WERI-Rb-1 (cell line): ENCODE measurements at regions not wholly inside any gene's neighbourhood (a gene's known extent, or its start where the extent isn't known, plus 50 kb on each side); places are given as distances from the start of the nearest gene placed in this dataset.

Experiments
- DNase-seq: peaks from one replicate; pipeline ENCODE4 v3.0.0-alpha.2; 2020
- H3K27ac ChIP-seq: fragments of 250-450 bp; sonication (Bioruptor Pico); 2 replicates; pipeline ENCODE4 v1.5.1; 2020; ENCODE audit warnings: mild to moderate bottlenecking, moderate library complexity
- H3K27me3 ChIP-seq: fragments of 250-450 bp; sonication (Bioruptor Pico); 2 replicates; pipeline ENCODE4 v1.5.1; 2021; ENCODE audit warnings: mild to moderate bottlenecking, low read depth, moderate library complexity; ENCODE audit not compliant: insufficient read depth, severe bottlenecking
- H3K36me3 ChIP-seq: fragments of 250-450 bp; sonication (Bioruptor Pico); 2 replicates; pipeline ENCODE4 v1.5.1; 2020; ENCODE audit warnings: mild to moderate bottlenecking, moderate library complexity
- H3K4me3 ChIP-seq: 2 replicates; pipeline ENCODE4 v1.5.1; 2011; ENCODE audit warnings: low read depth, mild to moderate bottlenecking, control low read depth, low read length
- H3K9me3 ChIP-seq: fragments of 250-450 bp; sonication (Bioruptor Pico); 2 replicates; pipeline ENCODE4 v1.5.1; 2021; ENCODE audit warnings: mild to moderate bottlenecking, moderate library complexity; ENCODE audit not compliant: severe bottlenecking
- TF ChIP-seq, protein P1 (sequence below): IDR thresholded peaks from 2 replicates; pipeline ENCODE4 v1.5.1; 2011; ENCODE audit warnings: low read depth, mild to moderate bottlenecking, control low read depth, inconsistent platforms, low read length

DNA sequence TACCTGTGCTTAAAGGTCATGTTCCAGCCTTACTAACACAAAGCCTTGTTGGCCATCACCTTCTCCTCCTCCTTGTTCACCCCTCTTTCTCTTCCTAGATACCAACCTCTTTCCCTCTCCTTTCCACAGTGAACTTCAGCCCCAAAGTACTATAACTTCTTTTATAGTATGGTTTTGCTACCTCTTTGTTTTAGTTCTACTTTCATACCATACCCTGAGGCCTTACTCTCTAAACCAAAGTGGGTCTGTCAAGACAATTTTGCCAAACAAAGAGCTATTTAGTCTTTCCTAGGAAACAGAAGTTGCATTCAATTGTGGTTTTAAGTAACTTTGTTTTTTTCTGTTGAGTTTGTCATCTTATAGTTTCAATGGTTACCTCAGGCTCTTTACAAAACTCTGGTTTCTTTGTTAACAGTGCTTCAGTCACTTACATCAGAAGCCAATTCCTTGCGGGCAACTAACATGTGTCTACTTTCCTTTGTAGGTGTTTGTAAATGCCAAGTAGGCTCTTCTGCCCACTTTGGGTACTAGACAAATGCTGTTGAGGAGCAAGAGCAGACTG, 623.9 kb upstream of the PKN2 start:
- TF ChIP-seq, protein P1, sequence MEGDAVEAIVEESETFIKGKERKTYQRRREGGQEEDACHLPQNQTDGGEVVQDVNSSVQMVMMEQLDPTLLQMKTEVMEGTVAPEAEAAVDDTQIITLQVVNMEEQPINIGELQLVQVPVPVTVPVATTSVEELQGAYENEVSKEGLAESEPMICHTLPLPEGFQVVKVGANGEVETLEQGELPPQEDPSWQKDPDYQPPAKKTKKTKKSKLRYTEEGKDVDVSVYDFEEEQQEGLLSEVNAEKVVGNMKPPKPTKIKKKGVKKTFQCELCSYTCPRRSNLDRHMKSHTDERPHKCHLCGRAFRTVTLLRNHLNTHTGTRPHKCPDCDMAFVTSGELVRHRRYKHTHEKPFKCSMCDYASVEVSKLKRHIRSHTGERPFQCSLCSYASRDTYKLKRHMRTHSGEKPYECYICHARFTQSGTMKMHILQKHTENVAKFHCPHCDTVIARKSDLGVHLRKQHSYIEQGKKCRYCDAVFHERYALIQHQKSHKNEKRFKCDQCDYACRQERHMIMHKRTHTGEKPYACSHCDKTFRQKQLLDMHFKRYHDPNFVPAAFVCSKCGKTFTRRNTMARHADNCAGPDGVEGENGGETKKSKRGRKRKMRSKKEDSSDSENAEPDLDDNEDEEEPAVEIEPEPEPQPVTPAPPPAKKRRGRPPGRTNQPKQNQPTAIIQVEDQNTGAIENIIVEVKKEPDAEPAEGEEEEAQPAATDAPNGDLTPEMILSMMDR = no peak
- Histone ChIP-seq H3K27ac (no peak overlapping the region), H3K9me3 (no peaks in the 10 kb centered on the region), H3K27me3 (no peaks in the 10 kb centered on the region), H3K36me3 (no peaks in the 10 kb centered on the region), H3K4me3 (no peak overlapping the region)
- DNase-seq = no peak

DNA sequence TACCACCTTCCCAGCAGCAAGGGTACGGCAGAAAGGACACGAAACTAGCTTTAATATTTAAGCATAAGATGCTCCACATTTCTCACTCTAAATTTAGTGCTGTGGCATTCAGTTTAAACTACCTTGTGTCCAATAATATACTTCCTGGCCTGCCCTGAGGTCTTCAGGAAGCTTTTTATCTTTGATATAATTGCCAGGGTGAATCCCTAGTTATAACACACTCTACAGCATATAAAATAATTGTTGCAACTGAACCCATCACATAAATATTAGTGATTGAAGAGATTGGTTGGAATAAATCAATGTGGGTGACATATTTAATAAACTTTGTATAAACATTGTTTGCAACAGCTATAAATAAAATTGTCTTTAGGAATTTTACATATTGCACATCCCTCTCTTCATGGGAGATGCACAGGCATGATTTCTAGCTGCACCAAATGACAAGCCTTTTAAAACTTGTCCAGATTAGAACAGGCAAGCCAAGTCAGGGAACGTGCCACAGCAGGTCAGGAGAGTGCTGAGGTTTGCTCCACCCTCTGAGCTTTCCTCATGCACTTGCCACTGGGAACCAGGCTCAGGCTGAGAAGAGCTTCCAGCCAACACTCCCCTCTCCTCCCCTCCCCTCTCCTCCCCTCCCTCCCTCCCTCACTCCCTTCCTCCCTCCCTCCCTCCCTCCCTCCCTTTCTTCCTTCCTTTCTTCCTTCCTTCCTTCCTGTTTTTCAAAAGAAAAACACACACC, 623.2 kb upstream of the PKN2 start:
- TF ChIP-seq, protein P1 = no peak
- Histone ChIP-seq H3K27ac (no peak overlapping the region), H3K9me3 (no peaks in the 10 kb centered on the region), H3K4me3 (no peak overlapping the region), H3K36me3 (no peaks in the 10 kb centered on the region), H3K27me3 (no peaks in the 10 kb centered on the region)
- peak; percentile 65 for DNase-seq

DNA sequence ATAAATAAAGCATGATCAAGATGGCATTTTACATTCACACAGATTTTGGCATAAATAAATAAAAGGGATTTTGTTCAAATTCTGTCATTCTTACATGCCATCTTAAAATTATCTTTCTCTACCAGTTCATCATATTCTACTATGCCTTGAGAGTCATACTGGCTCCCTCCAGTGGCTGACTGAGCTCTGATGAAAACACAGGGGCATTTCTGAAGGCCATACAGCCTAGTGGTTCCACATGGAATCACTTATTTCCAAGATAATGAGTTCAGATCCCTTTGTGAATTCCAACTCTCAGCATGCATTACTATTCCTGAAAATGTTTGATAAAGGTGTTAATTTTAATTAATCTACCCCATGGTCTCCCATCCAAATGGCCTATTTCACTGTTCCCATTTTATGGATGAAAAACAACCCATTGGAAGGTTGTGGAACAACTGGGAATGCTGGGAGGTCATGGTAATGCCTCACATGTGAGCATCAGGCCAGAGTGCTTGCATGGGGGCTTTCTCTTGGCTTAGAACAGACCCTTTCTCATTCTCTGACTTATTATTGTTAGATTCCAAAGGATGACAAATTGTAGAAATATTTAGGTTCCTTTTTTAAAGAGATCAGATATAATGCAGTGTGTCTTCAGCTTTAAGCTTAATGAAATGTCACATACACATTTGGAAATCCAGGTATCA, 622.4 kb upstream of the PKN2 start:
- DNase-seq = peak; percentile 81
- Histone ChIP-seq H3K36me3 (no peaks in the 10 kb centered on the region), H3K27ac (no peak overlapping the region), H3K27me3 (no peaks in the 10 kb centered on the region), H3K4me3 (no peak overlapping the region), H3K9me3 (no peaks in the 10 kb centered on the region)
- TF ChIP-seq, protein P1 = peak; percentile 66

DNA sequence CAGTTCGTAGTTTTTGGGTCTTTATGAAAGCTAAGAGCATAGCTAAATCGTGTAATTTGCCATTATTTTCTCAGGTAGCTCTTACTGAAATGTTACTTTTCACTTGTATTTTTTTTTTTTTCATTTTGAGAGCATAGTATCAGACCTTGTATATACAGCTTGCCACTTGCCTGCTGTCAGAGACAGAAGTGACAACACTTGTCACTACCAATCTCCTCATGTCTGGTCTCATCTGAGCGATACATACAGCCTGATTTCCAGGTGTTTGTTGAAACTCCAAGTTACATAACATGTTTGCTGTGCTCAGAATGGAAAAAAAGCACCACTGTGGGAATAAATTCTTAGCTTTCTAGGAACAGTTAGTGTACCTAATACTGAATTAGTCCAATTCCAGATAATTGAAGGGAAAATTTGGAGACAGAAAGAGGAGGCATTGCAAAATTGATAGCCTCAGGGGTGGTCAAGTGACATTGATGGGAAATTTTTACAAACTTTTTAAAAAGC, 621.4 kb upstream of the PKN2 start:
- Histone ChIP-seq H3K27ac (no peak overlapping the region), H3K36me3 (no peaks in the 10 kb centered on the region), H3K4me3 (no peak overlapping the region), H3K27me3 (no peaks in the 10 kb centered on the region), H3K9me3 (no peaks in the 10 kb centered on the region)
- no peak for DNase-seq
- TF ChIP-seq, protein P1 = no peak

DNA sequence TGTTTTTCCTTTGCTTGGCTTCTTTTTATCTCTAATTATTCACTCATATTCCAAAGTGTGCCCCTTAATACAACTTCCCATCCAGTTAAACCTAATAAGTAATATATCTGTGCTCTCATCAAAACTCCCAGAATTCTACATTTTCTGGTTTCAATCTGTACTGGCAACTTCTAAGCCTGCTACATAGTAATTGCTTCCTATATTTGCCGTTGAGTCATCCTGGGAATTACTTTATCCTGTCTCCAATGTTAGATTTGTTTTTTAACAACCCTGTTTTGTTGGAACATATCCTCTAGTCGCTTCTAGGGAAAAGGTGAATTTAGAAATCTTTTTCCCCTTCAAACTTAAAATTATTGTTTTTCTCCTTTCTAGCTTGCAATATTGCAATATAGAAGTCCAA, 620.5 kb upstream of the PKN2 start:
- DNase-seq = no peak
- H3K27ac ChIP-seq = no peak overlapping the region
- TF ChIP-seq, protein P1 = no peak
- no peaks in the 10 kb centered on the region for H3K9me3 ChIP-seq
- H3K4me3 ChIP-seq = no peak overlapping the region
- H3K27me3 ChIP-seq = no peaks in the 10 kb centered on the region
- no peaks in the 10 kb centered on the region for H3K36me3 ChIP-seq
